ENCODE measurements at regions not wholly inside any gene's neighbourhood (a gene's known extent, or its start where the extent isn't known, plus 50 kb on each side); places are given as distances from the start of the nearest gene placed in this dataset.

DNA sequence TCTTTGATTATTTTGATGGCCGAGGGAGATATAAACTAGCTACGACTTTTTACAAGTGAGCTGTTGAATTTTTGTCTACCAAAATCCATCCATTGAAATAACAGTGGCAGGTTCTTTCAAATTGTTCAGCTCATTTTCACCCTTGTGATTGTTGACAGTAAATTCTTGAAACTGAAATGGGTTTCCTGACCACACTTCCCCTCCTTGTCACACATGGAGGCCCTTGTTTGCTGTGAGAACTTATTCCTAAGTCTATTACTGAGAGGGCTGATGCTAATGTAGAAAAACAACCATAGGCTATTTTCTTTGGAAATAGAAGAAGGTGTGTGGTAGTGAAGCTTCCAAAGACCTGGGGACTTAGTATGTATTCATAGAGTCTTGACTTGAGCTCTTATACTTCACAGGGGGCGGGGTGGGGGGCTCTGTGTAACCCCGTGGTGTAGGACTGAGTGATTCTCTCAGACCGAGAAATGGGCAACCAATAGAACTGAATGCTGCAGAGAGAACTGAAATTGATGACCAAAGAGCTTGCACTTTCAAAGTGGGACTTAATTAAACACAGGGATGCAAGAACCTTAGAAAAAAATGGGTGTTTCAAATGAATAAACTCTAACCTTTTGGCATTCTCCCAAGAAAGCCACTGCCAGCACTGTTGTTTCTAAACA lies 718.9 kb downstream of the CCSER2 start:
- TF ChIP-seq, protein P1, sequence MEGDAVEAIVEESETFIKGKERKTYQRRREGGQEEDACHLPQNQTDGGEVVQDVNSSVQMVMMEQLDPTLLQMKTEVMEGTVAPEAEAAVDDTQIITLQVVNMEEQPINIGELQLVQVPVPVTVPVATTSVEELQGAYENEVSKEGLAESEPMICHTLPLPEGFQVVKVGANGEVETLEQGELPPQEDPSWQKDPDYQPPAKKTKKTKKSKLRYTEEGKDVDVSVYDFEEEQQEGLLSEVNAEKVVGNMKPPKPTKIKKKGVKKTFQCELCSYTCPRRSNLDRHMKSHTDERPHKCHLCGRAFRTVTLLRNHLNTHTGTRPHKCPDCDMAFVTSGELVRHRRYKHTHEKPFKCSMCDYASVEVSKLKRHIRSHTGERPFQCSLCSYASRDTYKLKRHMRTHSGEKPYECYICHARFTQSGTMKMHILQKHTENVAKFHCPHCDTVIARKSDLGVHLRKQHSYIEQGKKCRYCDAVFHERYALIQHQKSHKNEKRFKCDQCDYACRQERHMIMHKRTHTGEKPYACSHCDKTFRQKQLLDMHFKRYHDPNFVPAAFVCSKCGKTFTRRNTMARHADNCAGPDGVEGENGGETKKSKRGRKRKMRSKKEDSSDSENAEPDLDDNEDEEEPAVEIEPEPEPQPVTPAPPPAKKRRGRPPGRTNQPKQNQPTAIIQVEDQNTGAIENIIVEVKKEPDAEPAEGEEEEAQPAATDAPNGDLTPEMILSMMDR (IDR thresholded peaks at IDR 0.05; ENCODE audit: poor library complexity), result no peak
- TF ChIP-seq EZH2phosphoT487 (IDR thresholded peaks at IDR 0.05; ENCODE audit: low read depth, severe bottlenecking, unreplicated experiment), result no peak
- TF ChIP-seq EZH2 (IDR thresholded peaks at IDR 0.05; ENCODE audit: borderline replicate concordance), result no peak
